H7 (cell line): ENCODE measurements at regions not wholly inside any gene's neighbourhood (a gene's known extent, or its start where the extent isn't known, plus 50 kb on each side); places are given as distances from the start of the nearest gene placed in this dataset.

Experiments
- DNase-seq: peaks from one replicate; pipeline ENCODE4 v3.0.0; 2012
- H3K27me3 ChIP-seq: 2 replicates; pipeline ENCODE4 v1.6.0; 2011; ENCODE audit warnings: mild to moderate bottlenecking, low read length; ENCODE audit not compliant: control insufficient read depth, insufficient read depth
- H3K36me3 ChIP-seq: replicated peaks from 2 replicates; pipeline ENCODE4 v1.5.1; 2011; ENCODE audit warnings: low read length; ENCODE audit not compliant: control insufficient read depth, insufficient read depth
- H3K4me3 ChIP-seq: 2 replicates; pipeline ENCODE4 v1.5.1; 2011; ENCODE audit warnings: low read depth, mild to moderate bottlenecking, control low read depth, low read length, moderate library complexity; ENCODE audit not compliant: insufficient read depth

- no peaks in the 10 kb centered on the region for H3K27me3 ChIP-seq
- H3K4me3 ChIP-seq: no peak overlapping the region
- no peak for DNase-seq
- no peaks in the 10 kb centered on the region for H3K36me3 ChIP-seq
These were observed 641.7 kb downstream of the CBLN2 start for GRCh38 chr18:71902482-71902881.

- no peak overlapping the region for H3K4me3 ChIP-seq
- DNase-seq: no peak
- no peaks in the 10 kb centered on the region for H3K27me3 ChIP-seq
- H3K36me3 ChIP-seq: no peaks in the 10 kb centered on the region
These were observed 644.3 kb downstream of the CBLN2 start for GRCh38 chr18:71899707-71900472.

- Histone ChIP-seq H3K4me3 (no peak overlapping the region), H3K27me3 (no peaks in the 10 kb centered on the region), H3K36me3 (no peaks in the 10 kb centered on the region)
- DNase-seq: no peak
These were observed 645.0 kb downstream of the CBLN2 start for GRCh38 chr18:71899183-71899582.

GRCh38 chr18:71887509-71887908 is 656.6 kb downstream of the CBLN2 start:
- no peaks in the 10 kb centered on the region for H3K27me3 ChIP-seq
- no peaks in the 10 kb centered on the region for H3K36me3 ChIP-seq
- no peak overlapping the region for H3K4me3 ChIP-seq
- no peak for DNase-seq

DNA sequence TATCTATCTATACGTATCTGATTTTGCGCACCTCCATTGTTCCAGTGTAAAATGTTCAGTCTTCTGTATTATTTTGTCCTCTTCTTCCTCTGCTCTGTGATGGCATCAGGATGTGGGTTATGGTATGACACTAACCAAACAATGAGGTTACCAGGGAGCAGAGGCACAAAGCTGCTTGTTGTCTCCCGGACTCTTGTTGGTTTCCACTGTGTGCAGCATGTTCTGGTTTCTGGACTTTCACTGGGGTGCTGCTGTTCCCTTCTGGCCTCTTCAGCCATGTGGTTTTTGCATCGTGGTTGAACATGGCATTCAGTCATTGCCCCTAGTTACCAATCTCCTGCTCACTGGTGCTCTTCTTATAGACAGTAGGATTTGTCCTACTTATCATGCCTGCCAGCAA is 665.9 kb downstream of the CBLN2 start:
- no peak for DNase-seq
- no peaks in the 10 kb centered on the region for H3K36me3 ChIP-seq
- no peak overlapping the region for H3K4me3 ChIP-seq
- H3K27me3 ChIP-seq: no peaks in the 10 kb centered on the region

GRCh38 chr18:71873695-71874094 is 670.4 kb downstream of the CBLN2 start:
- Histone ChIP-seq H3K36me3 (no peaks in the 10 kb centered on the region), H3K27me3 (no peaks in the 10 kb centered on the region), H3K4me3 (no peak overlapping the region)
- no peak for DNase-seq

GRCh38 chr18:71865888-71866287 is 678.3 kb downstream of the CBLN2 start:
- DNase-seq: no peak
- H3K4me3 ChIP-seq: no peak overlapping the region
- H3K27me3 ChIP-seq: no peaks in the 10 kb centered on the region
- no peaks in the 10 kb centered on the region for H3K36me3 ChIP-seq

DNA sequence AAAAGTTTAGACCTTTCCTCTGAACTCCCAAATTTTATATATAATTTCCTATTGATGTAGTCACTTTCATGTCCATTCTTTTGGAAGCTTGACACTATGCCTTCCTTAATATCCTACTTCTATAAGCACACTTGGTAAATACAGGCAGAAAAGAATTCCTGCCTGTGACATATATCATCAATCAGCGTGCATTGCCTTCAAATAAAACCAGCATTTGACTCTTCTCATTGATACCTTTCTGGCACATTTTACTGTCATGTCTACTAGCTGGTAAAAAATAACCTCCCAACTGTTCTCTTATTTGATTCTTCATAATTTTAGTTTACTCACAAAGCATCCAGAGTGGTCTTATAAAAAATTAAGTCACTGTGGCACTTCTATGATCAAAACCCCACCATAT is 693.5 kb downstream of the CBLN2 start:
- H3K4me3 ChIP-seq: no peak overlapping the region
- H3K27me3 ChIP-seq: no peaks in the 10 kb centered on the region
- no peaks in the 10 kb centered on the region for H3K36me3 ChIP-seq
- no peak for DNase-seq

- H3K36me3 ChIP-seq: no peaks in the 10 kb centered on the region
- DNase-seq: no peak
- no peak overlapping the region for H3K4me3 ChIP-seq
- H3K27me3 ChIP-seq: no peaks in the 10 kb centered on the region
These were observed 694.7 kb downstream of the CBLN2 start for GRCh38 chr18:71849407-71849806.

GRCh38 chr18:71846716-71847115 is 697.4 kb downstream of the CBLN2 start:
- Histone ChIP-seq H3K27me3 (no peaks in the 10 kb centered on the region), H3K4me3 (no peak overlapping the region), H3K36me3 (no peaks in the 10 kb centered on the region)
- no peak for DNase-seq

DNA sequence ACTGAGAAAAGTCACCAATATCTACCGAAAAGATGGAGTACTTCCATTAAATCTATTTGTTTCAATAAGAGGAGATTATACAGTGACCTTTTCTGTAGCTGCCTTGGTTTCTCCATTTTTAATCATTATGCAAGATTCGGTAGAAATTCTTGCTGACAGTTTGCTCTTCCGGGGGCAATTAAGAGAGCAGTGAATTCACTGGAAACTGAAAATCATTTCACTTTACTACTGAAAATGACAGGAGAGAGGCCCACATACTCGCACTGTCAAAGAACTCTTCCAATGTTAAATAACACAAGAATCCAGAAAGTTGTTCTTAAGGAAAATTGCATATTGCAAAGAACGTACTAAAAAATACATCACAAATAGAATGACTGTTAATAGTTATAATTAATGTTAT is 699.3 kb downstream of the CBLN2 start:
- Histone ChIP-seq H3K36me3 (no peaks in the 10 kb centered on the region), H3K4me3 (no peak overlapping the region), H3K27me3 (no peaks in the 10 kb centered on the region)
- no peak for DNase-seq

DNA sequence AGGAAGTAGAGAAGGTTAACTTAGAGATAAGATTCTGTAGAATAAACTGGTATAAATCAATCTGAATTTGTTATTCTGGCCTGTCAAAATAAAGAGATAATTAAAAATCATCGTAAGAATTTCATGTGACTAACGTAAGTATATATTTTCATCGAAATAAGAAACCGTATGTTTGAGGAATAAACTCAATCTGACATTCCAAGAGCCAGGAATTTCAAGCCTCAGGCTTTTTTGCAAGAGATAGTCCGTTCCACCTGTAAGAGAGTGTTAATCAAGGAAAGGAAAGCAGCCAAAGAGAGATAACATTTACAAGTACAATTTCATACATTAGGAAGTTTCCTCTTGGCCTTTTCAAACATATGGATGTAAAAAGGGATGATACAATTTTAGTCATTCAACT is 701.5 kb downstream of the CBLN2 start:
- H3K36me3 ChIP-seq: no peaks in the 10 kb centered on the region
- no peaks in the 10 kb centered on the region for H3K27me3 ChIP-seq
- no peak for DNase-seq
- no peak overlapping the region for H3K4me3 ChIP-seq

- H3K27me3 ChIP-seq: no peaks in the 10 kb centered on the region
- no peak for DNase-seq
- H3K4me3 ChIP-seq: no peak overlapping the region
- no peaks in the 10 kb centered on the region for H3K36me3 ChIP-seq
These were observed 706.6 kb downstream of the CBLN2 start for GRCh38 chr18:71837547-71837946.

GRCh38 chr18:71832946-71833617 is 711.1 kb downstream of the CBLN2 start:
- H3K36me3 ChIP-seq: no peaks in the 10 kb centered on the region
- H3K27me3 ChIP-seq: no peaks in the 10 kb centered on the region
- peak; percentile 19 for DNase-seq
- H3K4me3 ChIP-seq: no peak overlapping the region

DNA sequence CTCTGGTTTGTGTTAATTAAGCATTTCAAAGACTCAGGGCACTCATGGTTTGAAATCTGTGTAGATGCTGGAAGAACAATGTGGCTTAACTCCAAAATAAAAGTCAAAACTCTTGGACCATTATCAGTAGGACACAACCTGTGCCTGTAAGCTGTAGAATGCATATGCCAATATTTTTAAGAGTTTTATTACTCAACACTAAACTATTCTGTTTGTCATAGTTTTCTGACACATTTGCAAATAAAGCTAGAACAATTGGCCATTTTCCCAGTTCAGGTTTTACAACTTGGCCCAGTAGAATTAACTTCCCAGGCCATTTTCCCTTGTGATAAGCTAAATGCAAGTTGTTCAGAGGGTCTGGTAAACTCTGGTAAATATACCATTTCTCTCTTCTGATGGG is 713.1 kb downstream of the CBLN2 start:
- Histone ChIP-seq H3K4me3 (no peak overlapping the region), H3K36me3 (no peaks in the 10 kb centered on the region), H3K27me3 (no peaks in the 10 kb centered on the region)
- no peak for DNase-seq
